Loucy (cell line): ENCODE measurements at regions not wholly inside any gene's neighbourhood (a gene's known extent, or its start where the extent isn't known, plus 50 kb on each side); places are given as distances from the start of the nearest gene placed in this dataset.

ENCODE experiments used
- H2AFZ ChIP-seq: fragments of 200-600 bp; sonication (generic); 2 replicates; pipeline ENCODE4 v1.6.0; 2016; ENCODE audit warnings: antibody characterized with exemption, mild to moderate bottlenecking, low read length, moderate library complexity
- H3F3A ChIP-seq: fragments of 200-600 bp; 2 replicates; pipeline ENCODE4 v1.6.0; 2016; ENCODE audit warnings: antibody characterized with exemption, low read depth, mild to moderate bottlenecking
- H3K27me3 ChIP-seq: fragments of 200-600 bp; sonication (generic); 2 replicates; pipeline ENCODE4 v1.6.1; 2014; ENCODE audit warnings: low read length, mild to moderate bottlenecking; ENCODE audit not compliant: insufficient read depth, poor library complexity, severe bottlenecking
- H3K36me3 ChIP-seq: fragments of 200-600 bp; sonication (generic); 2 replicates; pipeline ENCODE4 v1.6.1; 2016; ENCODE audit warnings: low read length; ENCODE audit not compliant: insufficient read depth
- H3K4me1 ChIP-seq: fragments of 200-600 bp; sonication (generic); 2 replicates; pipeline ENCODE4 v1.5.1; 2014; ENCODE audit warnings: low read length, mild to moderate bottlenecking; ENCODE audit not compliant: insufficient read depth, poor library complexity, severe bottlenecking
- H3K4me2 ChIP-seq: fragments of 200-600 bp; sonication (generic); 2 replicates; pipeline ENCODE4 v1.6.0; 2014; ENCODE audit warnings: antibody characterized with exemption, low read length, low read depth, mild to moderate bottlenecking; ENCODE audit not compliant: poor library complexity, severe bottlenecking
- H3K4me3 ChIP-seq: fragments of 200-600 bp; sonication (generic); 2 replicates; pipeline ENCODE4 v1.5.1; 2014; ENCODE audit warnings: low read length, mild to moderate bottlenecking, mixed read lengths; ENCODE audit not compliant: poor library complexity, severe bottlenecking
- H3K79me2 ChIP-seq: fragments of 200-600 bp; sonication (generic); 2 replicates; pipeline ENCODE4 v1.6.1; 2014; ENCODE audit warnings: low read length; ENCODE audit not compliant: insufficient read depth
- H3K9ac ChIP-seq: fragments of 200-600 bp; sonication (generic); 2 replicates; pipeline ENCODE4 v1.6.0; 2014; ENCODE audit warnings: mild to moderate bottlenecking, low read depth, low read length, moderate library complexity; ENCODE audit not compliant: poor library complexity, severe bottlenecking
- H3K9me2 ChIP-seq: fragments of 200-600 bp; sonication (generic); replicated peaks from 2 replicates; pipeline ENCODE4 v1.6.1; 2016; ENCODE audit warnings: low read depth, low read length, mixed read lengths
- H3K9me3 ChIP-seq: fragments of 200-600 bp; sonication (generic); 2 replicates; pipeline ENCODE4 v1.6.1; 2014; ENCODE audit warnings: mild to moderate bottlenecking, antibody characterized with exemption, low read length, low read depth; ENCODE audit not compliant: insufficient read depth
- H4K20me1 ChIP-seq: fragments of 200-600 bp; sonication (generic); 2 replicates; pipeline ENCODE4 v1.6.0; 2014; ENCODE audit warnings: antibody characterized with exemption, low read length, mild to moderate bottlenecking; ENCODE audit not compliant: insufficient read depth, poor library complexity, severe bottlenecking
- CTCF ChIP-seq: fragments of 200-600 bp; sonication (generic); conservative IDR thresholded peaks from 2 replicates; pipeline ENCODE4 v1.5.1; 2014; ENCODE audit warnings: mild to moderate bottlenecking, antibody characterized with exemption, low read length
- EZH2phosphoT487 ChIP-seq: fragments of 200-600 bp; IDR thresholded peaks from 2 replicates; pipeline ENCODE4 v1.6.1; 2018; ENCODE audit warnings: antibody characterized with exemption, mild to moderate bottlenecking, moderate library complexity, borderline replicate concordance

GRCh38 chr16:56066617-56067016, 124.7 kb upstream of the GNAO1 start:
- Histone ChIP-seq H3K27me3 (no peaks in the 10 kb centered on the region), H2AFZ (no peak overlapping the region), H3F3A (no peaks in the 10 kb centered on the region), H3K4me2 (no peak overlapping the region), H3K4me3 (no peak overlapping the region), H3K36me3 (no peaks in the 10 kb centered on the region), H3K9me3 (no peaks in the 10 kb centered on the region), H3K79me2 (no peaks in the 10 kb centered on the region), H3K4me1 (no peaks in the 10 kb centered on the region), H4K20me1 (no peaks in the 10 kb centered on the region), H3K9ac (no peak overlapping the region), H3K9me2 (no peaks in the 10 kb centered on the region)
- no peak for TF ChIP-seq CTCF
- no peak for TF ChIP-seq EZH2phosphoT487

GRCh38 chr16:56063111-56063510, 128.2 kb upstream of the GNAO1 start:
- no peaks in the 10 kb centered on the region for H3K27me3 ChIP-seq
- no peaks in the 10 kb centered on the region for H3K4me1 ChIP-seq
- no peak overlapping the region for H3K4me3 ChIP-seq
- H2AFZ ChIP-seq: no peak overlapping the region
- no peaks in the 10 kb centered on the region for H3K79me2 ChIP-seq
- TF ChIP-seq EZH2phosphoT487: no peak
- no peak for TF ChIP-seq CTCF
- no peak overlapping the region for H3K4me2 ChIP-seq
- no peaks in the 10 kb centered on the region for H3K9me2 ChIP-seq
- no peaks in the 10 kb centered on the region for H3K9me3 ChIP-seq
- no peaks in the 10 kb centered on the region for H3F3A ChIP-seq
- H4K20me1 ChIP-seq: no peaks in the 10 kb centered on the region
- no peaks in the 10 kb centered on the region for H3K36me3 ChIP-seq
- no peak overlapping the region for H3K9ac ChIP-seq

GRCh38 chr16:56057151-56057550, 134.1 kb upstream of the GNAO1 start:
- H3K4me3 ChIP-seq: no peak overlapping the region
- no peak for TF ChIP-seq EZH2phosphoT487
- no peak for TF ChIP-seq CTCF
- no peaks in the 10 kb centered on the region for H3K79me2 ChIP-seq
- H3K36me3 ChIP-seq: no peaks in the 10 kb centered on the region
- H4K20me1 ChIP-seq: no peaks in the 10 kb centered on the region
- H3K9ac ChIP-seq: no peak overlapping the region
- H3K4me1 ChIP-seq: no peaks in the 10 kb centered on the region
- H2AFZ ChIP-seq: no peak overlapping the region
- H3K9me3 ChIP-seq: no peaks in the 10 kb centered on the region
- H3F3A ChIP-seq: no peaks in the 10 kb centered on the region
- H3K4me2 ChIP-seq: no peak overlapping the region
- no peaks in the 10 kb centered on the region for H3K9me2 ChIP-seq
- H3K27me3 ChIP-seq: no peaks in the 10 kb centered on the region
